ENCODE measurements at regions not wholly inside any gene's neighbourhood (a gene's known extent, or its start where the extent isn't known, plus 50 kb on each side); places are given as distances from the start of the nearest gene placed in this dataset.

GRCh38 chr1:181386951-181387350 is 96.4 kb upstream of the CACNA1E start:
- TF ChIP-seq CTCF (IDR thresholded peaks at IDR 0.05), result no peak
- no peak for TF ChIP-seq POLR2A (IDR thresholded peaks at IDR 0.05)
- TF ChIP-seq EP300 (IDR thresholded peaks at IDR 0.05), result no peak

All from tibial nerve (tissue), 4 donors.